Upper lobe of right lung (tissue), 1 donor: ENCODE measurements at regions not wholly inside any gene's neighbourhood (a gene's known extent, or its start where the extent isn't known, plus 50 kb on each side); places are given as distances from the start of the nearest gene placed in this dataset.

ENCODE experiments used
- ATAC-seq: fragments of 200-7000 bp; cut with Tn5 transposase; one replicate; pipeline ENCODE4 v1.9.1; 2020; ENCODE audit warnings: mild to moderate bottlenecking, moderate library complexity
- DNase-seq: peaks from one replicate; pipeline ENCODE4 v3.0.0-alpha.2; 2020
- H3K27ac ChIP-seq: fragments of 200-600 bp; one replicate; pipeline ENCODE4 v1.8.0; 2022
- H3K27me3 ChIP-seq: fragments of 200-600 bp; one replicate; pipeline ENCODE4 v1.8.0; 2022; ENCODE audit warnings: mild to moderate bottlenecking
- H3K36me3 ChIP-seq: fragments of 200-600 bp; one replicate; pipeline ENCODE4 v1.8.0; 2022
- H3K4me1 ChIP-seq: fragments of 200-600 bp; one replicate; pipeline ENCODE4 v1.8.0; 2022
- H3K4me3 ChIP-seq: fragments of 200-600 bp; one replicate; pipeline ENCODE4 v1.8.0; 2022; ENCODE audit warnings: mild to moderate bottlenecking
- H3K9me3 ChIP-seq: fragments of 200-600 bp; one replicate; pipeline ENCODE4 v1.8.0; 2022
- CTCF ChIP-seq: fragments of 200-600 bp; IDR thresholded peaks from one replicate; pipeline ENCODE4 v1.8.0; 2022; ENCODE audit warnings: antibody characterized with exemption
- intact Hi-C: fragments of 100-400 bp; cut with DNase I; formaldehyde crosslinking; loops from one replicate; pipeline ENCODE4 v1.11.0; 2022
- donor health status: DM: no; HTN: yes; CAD: no; lungs with severe emphysema.

GRCh38 chr13:111859354-111860230, 207.4 kb upstream of the SOX1 start:
- ATAC-seq = no peak
- H3K9me3 ChIP-seq = no peaks in the 10 kb centered on the region
- H3K4me3 ChIP-seq = no peak overlapping the region
- H3K4me1 ChIP-seq = no peaks in the 10 kb centered on the region
- H3K36me3 ChIP-seq = no peaks in the 10 kb centered on the region
- H3K27me3 ChIP-seq = no peaks in the 10 kb centered on the region
- no peak overlapping the region for H3K27ac ChIP-seq
- DNase-seq = no peak
- intact Hi-C loops = no loop called here
- no peak for TF ChIP-seq CTCF

GRCh38 chr13:111860231-111860552, 206.8 kb upstream of the SOX1 start:
- Histone ChIP-seq H3K27ac (no peak overlapping the region), H3K4me3 (no peak overlapping the region), H3K4me1 (no peaks in the 10 kb centered on the region), H3K9me3 (no peaks in the 10 kb centered on the region), H3K27me3 (no peaks in the 10 kb centered on the region), H3K36me3 (no peaks in the 10 kb centered on the region)
- intact Hi-C loops = no loop called here
- ATAC-seq (no peak), DNase-seq (no peak)
- no peak for TF ChIP-seq CTCF

- H3K4me3 ChIP-seq = no peak overlapping the region
- H3K4me1 ChIP-seq = no peaks in the 10 kb centered on the region
- ATAC-seq = no peak
- no peak overlapping the region for H3K27ac ChIP-seq
- intact Hi-C loops = no loop called here
- TF ChIP-seq CTCF = no peak
- no peaks in the 10 kb centered on the region for H3K27me3 ChIP-seq
- H3K9me3 ChIP-seq = no peaks in the 10 kb centered on the region
- DNase-seq = no peak
- no peaks in the 10 kb centered on the region for H3K36me3 ChIP-seq
Measured at GRCh38 chr13:111861319-111861718, 205.6 kb upstream of the SOX1 start.

- no peak overlapping the region for H3K27ac ChIP-seq
- H3K4me3 ChIP-seq = no peak overlapping the region
- no peaks in the 10 kb centered on the region for H3K4me1 ChIP-seq
- H3K27me3 ChIP-seq = no peaks in the 10 kb centered on the region
- intact Hi-C loops = no loop called here
- H3K9me3 ChIP-seq = no peaks in the 10 kb centered on the region
- ATAC-seq = no peak
- DNase-seq = no peak
- H3K36me3 ChIP-seq = no peaks in the 10 kb centered on the region
- no peak for TF ChIP-seq CTCF
Measured at GRCh38 chr13:111861766-111862366, 205.1 kb upstream of the SOX1 start.

- H3K36me3 ChIP-seq = no peaks in the 10 kb centered on the region
- intact Hi-C loops = no loop called here
- DNase-seq (no peak), ATAC-seq (no peak)
- no peaks in the 10 kb centered on the region for H3K9me3 ChIP-seq
- no peak overlapping the region for H3K4me3 ChIP-seq
- H3K4me1 ChIP-seq = no peaks in the 10 kb centered on the region
- no peak overlapping the region for H3K27ac ChIP-seq
- no peaks in the 10 kb centered on the region for H3K27me3 ChIP-seq
- TF ChIP-seq CTCF = no peak
Measured at GRCh38 chr13:111862836-111863815, 203.8 kb upstream of the SOX1 start.
